GM12878 (cell line): ENCODE measurements at regions not wholly inside any gene's neighbourhood (a gene's known extent, or its start where the extent isn't known, plus 50 kb on each side); places are given as distances from the start of the nearest gene placed in this dataset.

Source experiments
- ATAC-seq: fragments of 200-7000 bp; cut with Tn5 transposase; 3 replicates; pipeline ENCODE4 v1.9.1; 2020; ENCODE audit warnings: mild to moderate bottlenecking, moderate library complexity
- BruUV-seq: library from RNA; stranded (reverse); fragments of 400-500 nt; replicated peaks from 2 replicates; lab custom pipeline; 2021; lab: Mats Ljungman, UMichigan
- CTCF ChIA-PET: fragments of 300-600 bp; sonication (Branson Sonifier 250); formaldehyde crosslinking; extraction: SDS; loops from one replicate; lab custom pipeline; 2021; ENCODE audit warnings: inconsistent platforms; lab: Yijun Ruan, JAX
- POLR2A ChIA-PET: fragments of 350-600 bp; formaldehyde crosslinking; extraction: SDS; loops from one replicate; lab custom pipeline; 2021; ENCODE audit warnings: inconsistent platforms; lab: Charles Lee
- RAD21 ChIA-PET: fragments of 300-600 bp; sonication (Branson Sonifier 250); formaldehyde crosslinking; loops from one replicate; lab custom pipeline; 2023; ENCODE audit warnings: antibody characterized with exemption; ENCODE audit not compliant: unreplicated experiment; lab: Charles Lee
- SMC1A ChIA-PET: fragments of 300-600 bp; sonication (Branson Sonifier 250); formaldehyde crosslinking; loops from one replicate; lab custom pipeline; 2023; ENCODE audit not compliant: unreplicated experiment, uncharacterized antibody; lab: Charles Lee
- DNase-seq: peaks from one replicate; pipeline ENCODE4 v3.0.0-alpha.2; 2011; ENCODE audit warnings: low read depth, low spot score
- FAIRE-seq: peaks from 3 replicates; lab custom pipeline; 2011; peaks lifted over from hg19 to GRCh38; lab: Jason Lieb, UNC
- H2AFZ ChIP-seq: 2 replicates; pipeline ENCODE4 v1.6.0; 2011; ENCODE audit warnings: low read depth, low read length, control low read depth; ENCODE audit not compliant: control insufficient read depth
- H3K27ac ChIP-seq: 2 replicates; pipeline ENCODE4 v1.5.1; 2011; ENCODE audit warnings: control low read depth; ENCODE audit not compliant: control insufficient read depth, insufficient read depth
- H3K27me3 ChIP-seq, 2 experiments: replicated peaks in 1 of 2; 2 replicates each; pipeline versions ENCODE4 v1.6.0 to v1.6.1; 2011; ENCODE audit warnings: low read length in 1 of 2; ENCODE audit not compliant: control insufficient read depth in 2 of 2, insufficient read depth in 2 of 2
- H3K36me3 ChIP-seq, 2 experiments: 2 replicates each; pipeline ENCODE4 v1.5.1; 2011; ENCODE audit warnings: low read length in 1 of 2; ENCODE audit not compliant: control insufficient read depth in 2 of 2, insufficient read depth in 2 of 2
- H3K4me1 ChIP-seq: 2 replicates; pipeline ENCODE4 v1.6.1; 2011; ENCODE audit warnings: mild to moderate bottlenecking, low read length, moderate library complexity, mixed read lengths; ENCODE audit not compliant: control insufficient read depth, insufficient read depth
- H3K4me2 ChIP-seq: 2 replicates; pipeline ENCODE4 v1.6.0; 2011; ENCODE audit warnings: control low read depth; ENCODE audit not compliant: control insufficient read depth, insufficient read depth
- H3K4me3 ChIP-seq: fragments of 200-600 bp; sonication (generic); 2 replicates; pipeline ENCODE4 v1.5.1; 2016
- H3K79me2 ChIP-seq: 2 replicates; pipeline ENCODE4 v1.6.0; 2011; ENCODE audit warnings: low read length; ENCODE audit not compliant: control insufficient read depth, insufficient read depth
- H3K9ac ChIP-seq: 2 replicates; pipeline ENCODE4 v1.8.0; 2011; ENCODE audit warnings: low read length, control low read depth, mixed read lengths; ENCODE audit not compliant: control insufficient read depth, insufficient read depth
- H3K9me3 ChIP-seq: replicated peaks from 3 replicates; pipeline ENCODE4 v1.5.1; 2011; ENCODE audit warnings: mild to moderate bottlenecking, low read length; ENCODE audit not compliant: control insufficient read depth, insufficient read depth
- H4K20me1 ChIP-seq: 2 replicates; pipeline ENCODE4 v1.6.0; 2011; ENCODE audit not compliant: control insufficient read depth, insufficient read depth
- EED ChIP-seq: sonication (generic); IDR thresholded peaks from 2 replicates; pipeline ENCODE4 v1.6.1; 2016; ENCODE audit warnings: antibody characterized with exemption, low read depth
- ESRRA ChIP-seq: IDR thresholded peaks from 2 replicates; pipeline ENCODE4 v1.6.1; 2012; ENCODE audit warnings: mild to moderate bottlenecking, low read length, improper control_type of control experiment
- ETV6 ChIP-seq, 2 experiments: fragments of 450-650 bp in 1 of 2; IDR thresholded peaks in 1 of 2; conservative IDR thresholded peaks in 1 of 2; 2 replicates each; pipeline ENCODE4 v1.6.1; 2014; ENCODE audit warnings: antibody characterized with exemption in 1 of 2, borderline replicate concordance in 1 of 2, low read depth in 1 of 2, mild to moderate bottlenecking in 1 of 2, moderate library complexity in 1 of 2
- EZH2 ChIP-seq: IDR thresholded peaks from 2 replicates; pipeline ENCODE4 v1.6.1; 2012; ENCODE audit warnings: low read depth, mild to moderate bottlenecking, control low read depth, inconsistent platforms, low read length, borderline replicate concordance; ENCODE audit not compliant: control insufficient read depth
- GABPA ChIP-seq: IDR thresholded peaks from 2 replicates; pipeline ENCODE4 v1.6.1; 2014; ENCODE audit warnings: antibody characterized with exemption, low read depth, mild to moderate bottlenecking, inconsistent platforms
- JUND ChIP-seq: IDR thresholded peaks from 2 replicates; pipeline ENCODE4 v1.6.1; 2012; ENCODE audit warnings: low read depth, mild to moderate bottlenecking, low read length, improper control_type of control experiment, moderate library complexity
- MEF2B ChIP-seq: fragments of 450-650 bp; IDR thresholded peaks from 2 replicates; pipeline ENCODE4 v1.6.1; 2018; ENCODE audit warnings: mild to moderate bottlenecking, moderate library complexity; ENCODE audit not compliant: partially characterized antibody, poor library complexity, severe bottlenecking
- NFYA ChIP-seq: IDR thresholded peaks from 2 replicates; pipeline ENCODE4 v1.6.1; 2011; ENCODE audit warnings: low read depth, mild to moderate bottlenecking, low read length, improper control_type of control experiment, borderline replicate concordance
- REST ChIP-seq: IDR thresholded peaks from 2 replicates; pipeline ENCODE4 v1.6.1; 2012; ENCODE audit warnings: mild to moderate bottlenecking, low read depth, low read length
- SP1 ChIP-seq: IDR thresholded peaks from one replicate; pipeline ENCODE4 v1.6.1; 2011; ENCODE audit warnings: low read depth, low read length
- YY1 ChIP-seq: IDR thresholded peaks from 2 replicates; pipeline ENCODE4 v1.6.1; 2011; ENCODE audit warnings: low read depth, mild to moderate bottlenecking, low read length
- ZBTB33 ChIP-seq: fragments of 450-650 bp; IDR thresholded peaks from 2 replicates; pipeline ENCODE4 v1.6.1; 2017; ENCODE audit warnings: mild to moderate bottlenecking
- ZNF24 ChIP-seq: fragments of 450-650 bp; IDR thresholded peaks from 2 replicates; pipeline ENCODE4 v1.6.1; 2017; ENCODE audit warnings: antibody characterized with exemption, mild to moderate bottlenecking
- ZNF274 ChIP-seq: IDR thresholded peaks from one replicate; pipeline ENCODE4 v1.8.0; 2011; ENCODE audit not compliant: insufficient read length, insufficient read depth
- ZNF384 ChIP-seq: IDR thresholded peaks from 2 replicates; pipeline ENCODE4 v1.6.1; 2012; ENCODE audit warnings: low read depth, mild to moderate bottlenecking, low read length, improper control_type of control experiment, borderline replicate concordance
- ZNF622 ChIP-seq: fragments of 450-650 bp; IDR thresholded peaks from 2 replicates; pipeline ENCODE4 v1.6.1; 2017; ENCODE audit warnings: mild to moderate bottlenecking, inconsistent platforms
- ZZZ3 ChIP-seq: IDR thresholded peaks from 2 replicates; pipeline ENCODE4 v1.6.1; 2011; ENCODE audit warnings: low read depth; ENCODE audit not compliant: control insufficient read depth, insufficient read length
- WGBS: methylation state at CpG from one replicate; pipeline ENCODE4 v1.1.6; 2016; ENCODE audit warnings: low lambda C conversion rate; ENCODE audit not compliant: insufficient replicate concordance, insufficient coverage; ENCODE audit errors: missing lambda C conversion rate; 5-methylcytosine and 5-hydroxymethylcytosine counted together
- in situ Hi-C: fragments of 300-500 bp; cut with MboI; formaldehyde crosslinking; loops from 9 replicates; pipeline ENCODE4 v1.14.3; 2018; ENCODE audit warnings: mixed read lengths
- intact Hi-C: fragments of 100-400 bp; cut with micrococcal nuclease; formaldehyde crosslinking; loops from one replicate; pipeline ENCODE4 v1.14.2; 2022; ENCODE audit not compliant: unreplicated experiment

- intact Hi-C loops (no loop called here), in situ Hi-C loops (no loop called here)
- H3K4me2 ChIP-seq = no peak overlapping the region
- no peaks in the 10 kb centered on the region for H4K20me1 ChIP-seq
- ChIA-PET RAD21 (no interaction called here), POLR2A (no interaction called here), SMC1A (interaction anchor here (0.5 to 2.1 kb wide), 2 partner anchors 64 to 745 kb away, joined by 5 read pairs; no protein-coding TSS in a partner anchor), CTCF (no interaction called here)
- H2AFZ ChIP-seq = no peak overlapping the region
- no peaks in the 10 kb centered on the region for H3K4me1 ChIP-seq
- no peaks in the 10 kb centered on the region for H3K79me2 ChIP-seq
- 0% methylated on average over 1 of the region's 1 CpG for WGBS
- H3K27ac ChIP-seq = no peak overlapping the region
- H3K4me3 ChIP-seq = no peak overlapping the region
- ATAC-seq (no peak), FAIRE-seq (no peak), DNase-seq (no peak)
- peaks cover 1 to 2% of the 10 kb centered on the region in 2 experiments; a peak in 2 of 4 replicates for H3K27me3 ChIP-seq
- H3K9ac ChIP-seq = no peak overlapping the region
- no peaks in the 10 kb centered on the region for H3K9me3 ChIP-seq
- TF ChIP-seq ESRRA (no peak), SP1 (no peak), ZNF622 (no peak), NFYA (no peak), MEF2B (no peak), GABPA (no peak), REST (no peak), ETV6 (conservative IDR thresholded peaks at IDR 0.05 in 1 of 2, IDR thresholded peaks at IDR 0.05 in 1 of 2; ENCODE audit: borderline replicate concordance in 1 of 2, low read depth in 1 of 2) (no peak), ZNF274 (no peak), ZNF384 (no peak), EED (no peak), JUND (no peak), ZBTB33 (no peak), EZH2 (no peak), ZNF24 (no peak), ZZZ3 (no peak), YY1 (no peak)
- H3K36me3 ChIP-seq = no peaks in the 10 kb centered on the region
- BruUV-seq = no TSS peak
Observed at GRCh38 chr11:11772865-11773515, 68.8 kb upstream of the USP47 start.
